ENCODE measurements at regions not wholly inside any gene's neighbourhood (a gene's known extent, or its start where the extent isn't known, plus 50 kb on each side); places are given as distances from the start of the nearest gene placed in this dataset.

GRCh38 chr5:56508249-56508648 lies 275.1 kb upstream of the ANKRD55 start:
- no peak for DNase-seq

- peak; percentile 54 for DNase-seq
Measured at GRCh38 chr5:56507351-56507930, 274.3 kb upstream of the ANKRD55 start.

- DNase-seq, result no peak
Measured at GRCh38 chr5:56506211-56506965, 273.3 kb upstream of the ANKRD55 start.

GRCh38 chr5:56503929-56504328 lies 270.8 kb upstream of the ANKRD55 start:
- no peak for DNase-seq

GRCh38 chr5:56501781-56502557 lies 268.8 kb upstream of the ANKRD55 start:
- DNase-seq, result no peak

- no peak for DNase-seq
Measured at GRCh38 chr5:56499901-56500300, 266.8 kb upstream of the ANKRD55 start.

- no peak for DNase-seq
Measured at GRCh38 chr5:56499491-56499890, 266.4 kb upstream of the ANKRD55 start.

- no peak for DNase-seq
Measured at GRCh38 chr5:56498759-56499395, 265.7 kb upstream of the ANKRD55 start.

GRCh38 chr5:56496581-56497063 lies 263.5 kb upstream of the ANKRD55 start:
- DNase-seq, result no peak

GRCh38 chr5:56494300-56494731 lies 261.2 kb upstream of the ANKRD55 start:
- no peak for DNase-seq

- DNase-seq, result no peak
Measured at GRCh38 chr5:56493766-56494165, 260.6 kb upstream of the ANKRD55 start.

GRCh38 chr5:56493308-56493707 lies 260.2 kb upstream of the ANKRD55 start:
- no peak for DNase-seq

GRCh38 chr5:56492812-56493211 lies 259.7 kb upstream of the ANKRD55 start:
- no peak for DNase-seq

- DNase-seq, result no peak
Measured at GRCh38 chr5:56490971-56491468, 257.9 kb upstream of the ANKRD55 start.

- DNase-seq, result no peak
Measured at GRCh38 chr5:56489272-56489671, 256.1 kb upstream of the ANKRD55 start.

- no peak for DNase-seq
Measured at GRCh38 chr5:56487528-56488115, 254.5 kb upstream of the ANKRD55 start.

GRCh38 chr5:56482363-56482762 lies 249.2 kb upstream of the ANKRD55 start:
- DNase-seq, result no peak

- no peak for DNase-seq
Measured at GRCh38 chr5:56481428-56482357, 248.6 kb upstream of the ANKRD55 start.

GRCh38 chr5:56480705-56481427 lies 247.7 kb upstream of the ANKRD55 start:
- no peak for DNase-seq

- DNase-seq, result no peak
Measured at GRCh38 chr5:56480078-56480704, 247.1 kb upstream of the ANKRD55 start.
